SU-DHL-6 (cell line): ENCODE measurements at regions not wholly inside any gene's neighbourhood (a gene's known extent, or its start where the extent isn't known, plus 50 kb on each side); places are given as distances from the start of the nearest gene placed in this dataset.

Source experiments
- H2AFZ ChIP-seq: fragments of 200-600 bp; sonication (generic); 2 replicates; pipeline ENCODE4 v1.6.1; 2014; ENCODE audit warnings: low read depth, mild to moderate bottlenecking, moderate library complexity, mixed read lengths, antibody characterized with exemption, low read length; ENCODE audit not compliant: severe bottlenecking
- H3F3A ChIP-seq: fragments of 200-600 bp; shearing (Covaris generic); 2 replicates; pipeline ENCODE4 v1.6.0; 2016; ENCODE audit warnings: antibody characterized with exemption, mild to moderate bottlenecking; ENCODE audit not compliant: insufficient read depth
- H3K27ac ChIP-seq: fragments of 200-600 bp; sonication (generic); 2 replicates; pipeline ENCODE4 v1.5.1; 2016; ENCODE audit warnings: low read depth, mild to moderate bottlenecking, low read length, moderate library complexity, mixed read lengths
- H3K27me3 ChIP-seq: fragments of 200-600 bp; sonication (generic), shearing (Covaris generic); 2 replicates; pipeline ENCODE4 v1.6.0; 2014; ENCODE audit warnings: mild to moderate bottlenecking, low read length
- H3K36me3 ChIP-seq: fragments of 200-600 bp; sonication (generic); 2 replicates; pipeline ENCODE4 v1.6.1; 2014; ENCODE audit warnings: mild to moderate bottlenecking, low read length, mixed read lengths
- H3K4me2 ChIP-seq: fragments of 300-600, 200-600 bp; shearing (Covaris generic), sonication (generic); 2 replicates; pipeline ENCODE4 v1.6.0; 2014; ENCODE audit warnings: low read length, low read depth, mild to moderate bottlenecking; ENCODE audit not compliant: poor library complexity, severe bottlenecking
- H3K4me3 ChIP-seq: fragments of 200-600 bp; sonication (generic); 2 replicates; pipeline ENCODE4 v1.5.1; 2014; ENCODE audit warnings: antibody characterized with exemption, low read length, mild to moderate bottlenecking, mixed read lengths; ENCODE audit not compliant: insufficient read depth, poor library complexity, severe bottlenecking
- H3K79me2 ChIP-seq: fragments of 200-600 bp; sonication (generic); 2 replicates; pipeline ENCODE4 v1.6.1; 2014; ENCODE audit warnings: mild to moderate bottlenecking, low read length, moderate library complexity; ENCODE audit not compliant: insufficient read depth
- H3K9ac ChIP-seq: fragments of 200-600 bp; sonication (generic); 2 replicates; pipeline ENCODE4 v1.7.0; 2014; ENCODE audit warnings: mild to moderate bottlenecking, low read length
- H3K9me2 ChIP-seq: fragments of 200-600 bp; sonication (generic); replicated peaks from 2 replicates; pipeline ENCODE4 v1.6.1; 2014; ENCODE audit warnings: low read length; ENCODE audit not compliant: insufficient read depth
- H3K9me3 ChIP-seq: fragments of 200-600 bp; sonication (generic); 2 replicates; pipeline ENCODE4 v1.6.1; 2014; ENCODE audit warnings: low read length, mixed read lengths; ENCODE audit not compliant: insufficient read depth
- H4K20me1 ChIP-seq: fragments of 200-600 bp; sonication (generic); 2 replicates; pipeline ENCODE4 v1.6.1; 2014; ENCODE audit warnings: low read depth, mild to moderate bottlenecking, antibody characterized with exemption, low read length, moderate library complexity, mixed read lengths
- EZH2phosphoT487 ChIP-seq: fragments of 200-600 bp; sonication (generic), shearing (Covaris generic); conservative IDR thresholded peaks from 2 replicates; pipeline ENCODE4 v1.6.1; 2018; ENCODE audit warnings: mild to moderate bottlenecking, antibody characterized with exemption, low read length, moderate library complexity, mixed read lengths
- TF ChIP-seq, protein P1 (sequence below): fragments of 200-600 bp; sonication (generic); IDR thresholded peaks from one replicate; pipeline ENCODE4 v1.5.1; 2017; ENCODE audit warnings: antibody characterized with exemption, mild to moderate bottlenecking, low read length, moderate library complexity; ENCODE audit not compliant: insufficient read depth, poor library complexity, severe bottlenecking

DNA sequence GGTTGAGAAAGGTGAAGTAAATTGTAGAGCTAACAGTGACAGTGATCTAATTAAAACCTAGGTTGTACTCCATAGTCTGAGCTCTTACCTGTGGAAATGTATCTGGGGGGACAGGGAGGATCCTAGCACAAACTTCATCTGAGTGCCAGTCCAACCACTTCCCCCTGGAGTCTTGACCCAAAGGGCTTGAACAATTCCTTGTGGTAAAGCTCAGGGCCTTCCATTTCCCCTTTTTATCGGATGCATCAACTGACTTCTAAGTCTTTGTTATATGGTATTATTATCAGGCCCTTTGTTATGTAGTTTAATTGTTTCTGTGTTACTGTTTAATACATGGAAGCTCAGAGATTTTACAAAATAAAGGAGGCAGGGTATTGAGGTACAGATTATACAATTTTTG lies 140.2 kb upstream of the SESN3 start:
- H3K27me3 ChIP-seq: no peaks in the 10 kb centered on the region
- H3K4me3 ChIP-seq: no peak overlapping the region
- no peaks in the 10 kb centered on the region for H3F3A ChIP-seq
- H3K36me3 ChIP-seq: no peaks in the 10 kb centered on the region
- no peak overlapping the region for H3K4me2 ChIP-seq
- H3K9ac ChIP-seq: no peak overlapping the region
- no peaks in the 10 kb centered on the region for H3K9me2 ChIP-seq
- H3K27ac ChIP-seq: no peak overlapping the region
- no peaks in the 10 kb centered on the region for H3K79me2 ChIP-seq
- TF ChIP-seq EZH2phosphoT487: no peak
- TF ChIP-seq, protein P1, sequence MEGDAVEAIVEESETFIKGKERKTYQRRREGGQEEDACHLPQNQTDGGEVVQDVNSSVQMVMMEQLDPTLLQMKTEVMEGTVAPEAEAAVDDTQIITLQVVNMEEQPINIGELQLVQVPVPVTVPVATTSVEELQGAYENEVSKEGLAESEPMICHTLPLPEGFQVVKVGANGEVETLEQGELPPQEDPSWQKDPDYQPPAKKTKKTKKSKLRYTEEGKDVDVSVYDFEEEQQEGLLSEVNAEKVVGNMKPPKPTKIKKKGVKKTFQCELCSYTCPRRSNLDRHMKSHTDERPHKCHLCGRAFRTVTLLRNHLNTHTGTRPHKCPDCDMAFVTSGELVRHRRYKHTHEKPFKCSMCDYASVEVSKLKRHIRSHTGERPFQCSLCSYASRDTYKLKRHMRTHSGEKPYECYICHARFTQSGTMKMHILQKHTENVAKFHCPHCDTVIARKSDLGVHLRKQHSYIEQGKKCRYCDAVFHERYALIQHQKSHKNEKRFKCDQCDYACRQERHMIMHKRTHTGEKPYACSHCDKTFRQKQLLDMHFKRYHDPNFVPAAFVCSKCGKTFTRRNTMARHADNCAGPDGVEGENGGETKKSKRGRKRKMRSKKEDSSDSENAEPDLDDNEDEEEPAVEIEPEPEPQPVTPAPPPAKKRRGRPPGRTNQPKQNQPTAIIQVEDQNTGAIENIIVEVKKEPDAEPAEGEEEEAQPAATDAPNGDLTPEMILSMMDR: no peak
- H3K9me3 ChIP-seq: no peaks in the 10 kb centered on the region
- H2AFZ ChIP-seq: no peak overlapping the region
- no peaks in the 10 kb centered on the region for H4K20me1 ChIP-seq

DNA sequence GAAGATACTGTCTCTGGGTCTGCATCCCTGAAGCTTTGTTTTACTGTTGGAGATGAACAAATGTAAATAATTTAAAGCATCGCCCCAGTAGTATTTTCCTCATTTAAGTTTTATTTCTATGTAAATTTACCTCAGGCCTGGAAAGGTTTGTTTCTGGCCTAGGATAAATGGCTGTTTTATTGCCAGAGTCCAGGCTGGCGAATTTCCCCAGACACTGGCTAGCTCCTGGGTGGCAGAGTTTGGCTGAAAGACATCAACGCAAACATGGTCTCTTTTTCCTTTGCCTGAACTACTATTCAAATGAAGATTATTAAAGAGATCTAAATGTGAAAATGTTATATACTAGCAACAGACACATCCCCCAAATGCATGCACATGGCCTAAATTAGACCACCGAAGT lies 136.7 kb upstream of the SESN3 start:
- no peaks in the 10 kb centered on the region for H3K9me3 ChIP-seq
- H2AFZ ChIP-seq: no peak overlapping the region
- H3K79me2 ChIP-seq: no peaks in the 10 kb centered on the region
- no peaks in the 10 kb centered on the region for H4K20me1 ChIP-seq
- H3F3A ChIP-seq: no peaks in the 10 kb centered on the region
- H3K4me3 ChIP-seq: no peak overlapping the region
- no peak for TF ChIP-seq EZH2phosphoT487
- TF ChIP-seq, protein P1: no peak
- no peak overlapping the region for H3K27ac ChIP-seq
- H3K9ac ChIP-seq: no peak overlapping the region
- H3K27me3 ChIP-seq: no peaks in the 10 kb centered on the region
- no peaks in the 10 kb centered on the region for H3K9me2 ChIP-seq
- H3K4me2 ChIP-seq: no peak overlapping the region
- no peaks in the 10 kb centered on the region for H3K36me3 ChIP-seq

DNA sequence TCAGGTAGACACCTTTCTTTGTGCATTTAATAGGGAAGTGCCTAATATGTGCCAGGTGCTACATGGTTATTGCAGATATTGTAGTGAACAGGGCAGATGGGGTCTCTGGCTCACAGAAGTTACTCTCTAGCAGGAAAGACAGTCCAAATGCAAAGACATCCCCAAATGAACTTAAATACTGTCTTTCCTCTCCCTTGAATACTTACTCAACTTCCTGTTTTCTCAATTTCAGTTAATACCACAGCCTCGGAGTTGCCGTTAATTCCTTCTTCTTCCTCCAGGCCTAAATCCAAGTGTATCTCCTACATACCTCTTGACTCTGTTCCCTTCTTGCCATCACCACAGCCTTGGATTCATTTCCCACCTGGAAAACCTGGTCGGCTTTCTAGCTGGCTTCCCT lies 134.3 kb upstream of the SESN3 start:
- H3K27ac ChIP-seq: no peak overlapping the region
- H4K20me1 ChIP-seq: no peaks in the 10 kb centered on the region
- no peak overlapping the region for H3K4me2 ChIP-seq
- no peaks in the 10 kb centered on the region; the same call in 1 of the 2 replicates for H3K27me3 ChIP-seq
- H3K9ac ChIP-seq: no peak overlapping the region
- no peaks in the 10 kb centered on the region for H3K9me3 ChIP-seq
- H2AFZ ChIP-seq: no peak overlapping the region
- no peaks in the 10 kb centered on the region for H3K9me2 ChIP-seq
- no peaks in the 10 kb centered on the region for H3K36me3 ChIP-seq
- no peaks in the 10 kb centered on the region for H3K79me2 ChIP-seq
- no peaks in the 10 kb centered on the region for H3F3A ChIP-seq
- H3K4me3 ChIP-seq: no peak overlapping the region
- TF ChIP-seq EZH2phosphoT487: no peak
- TF ChIP-seq, protein P1: no peak
